GM18498 (cell line): ENCODE measurements at regions not wholly inside any gene's neighbourhood (a gene's known extent, or its start where the extent isn't known, plus 50 kb on each side); places are given as distances from the start of the nearest gene placed in this dataset.
"Not testable (repeated sequence)": the region's sequence is repeated elsewhere in the genome, so short reads cannot be mapped to it uniquely, and the experiment has no call there.

Source experiments
- ATAC-seq: cut with Tn5 transposase; IDR thresholded peaks from one replicate; pipeline ENCODE4 v1.9.1; 2021; ENCODE audit warnings: mild to moderate bottlenecking, moderate library complexity; ENCODE audit not compliant: unreplicated experiment

DNA sequence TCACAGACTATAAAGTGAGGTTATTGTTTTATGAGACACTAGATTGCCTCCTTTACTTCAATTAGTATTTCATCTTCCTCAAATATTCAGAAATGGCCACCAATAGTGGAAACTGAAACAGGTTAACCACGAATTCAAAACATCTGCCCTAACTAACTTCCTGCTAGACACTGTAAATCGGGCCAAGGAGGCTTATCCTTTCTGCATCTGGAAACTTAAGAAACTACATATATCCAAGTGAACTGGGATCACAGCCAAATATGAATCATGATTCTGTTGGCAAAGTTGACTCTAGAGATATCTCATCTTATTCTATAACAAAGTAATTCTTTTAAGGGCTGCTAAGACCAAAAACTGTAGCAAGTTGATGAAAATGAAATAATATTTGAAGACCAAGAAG is 136.6 kb upstream of the ZC3H15 start:
- peak; percentile 80 for ATAC-seq

DNA sequence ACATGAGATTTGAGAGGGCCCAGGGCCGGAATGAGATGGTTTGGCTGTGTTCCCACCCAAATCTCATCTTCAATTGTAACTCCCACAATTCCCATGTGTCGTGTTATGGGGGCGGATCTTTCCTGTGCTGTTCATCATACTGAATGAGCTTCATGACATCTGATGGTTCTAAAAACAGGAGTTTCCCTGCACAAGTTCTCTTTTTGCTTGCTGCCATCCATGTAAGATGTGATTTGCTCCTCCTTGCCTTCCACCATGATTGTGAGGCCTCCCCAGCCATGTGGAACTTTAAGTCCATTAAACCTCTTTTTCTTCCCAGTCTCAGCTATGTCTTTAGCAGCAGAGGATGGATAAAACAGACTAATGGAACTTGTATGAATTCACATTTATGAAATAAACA is 131.9 kb upstream of the ZC3H15 start:
- not testable (repeated sequence) for ATAC-seq

DNA sequence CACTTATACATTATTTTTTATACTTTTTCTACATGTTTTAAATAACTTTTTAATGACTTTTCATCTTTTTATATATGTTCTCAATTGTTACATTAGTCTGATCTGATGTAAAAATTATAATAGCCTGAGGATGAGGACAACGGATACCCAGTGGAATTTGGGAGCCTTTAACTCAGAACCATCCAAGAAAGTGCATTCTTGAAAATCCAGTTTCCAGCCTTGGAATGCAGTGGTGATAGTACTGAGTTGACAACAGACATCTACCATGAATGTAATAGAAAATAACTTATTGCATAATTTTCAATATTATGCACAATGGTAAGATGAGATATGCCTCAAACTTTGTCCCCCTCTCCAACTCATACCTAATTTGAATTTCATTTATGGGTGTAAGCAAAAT is 120.7 kb upstream of the ZC3H15 start:
- ATAC-seq = no peak

DNA sequence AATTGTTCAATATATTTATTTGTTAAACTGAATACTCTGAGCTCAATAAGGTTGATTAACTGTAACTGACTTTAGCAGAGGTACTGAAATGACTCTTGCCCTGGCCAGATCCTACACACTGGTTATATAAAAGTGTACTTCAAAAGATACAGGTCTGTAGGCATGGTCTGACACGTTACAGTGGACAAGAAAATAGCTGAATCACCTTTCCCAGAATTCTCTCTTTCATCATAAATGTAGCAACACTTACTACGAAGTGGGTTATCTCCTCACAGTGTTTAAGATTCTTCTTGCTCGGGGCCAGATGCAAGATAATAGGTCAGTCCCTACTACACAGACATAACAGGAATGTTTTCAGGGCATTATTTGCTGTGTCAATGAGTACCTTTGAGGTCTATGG is 107.0 kb upstream of the ZC3H15 start:
- no peak for ATAC-seq

DNA sequence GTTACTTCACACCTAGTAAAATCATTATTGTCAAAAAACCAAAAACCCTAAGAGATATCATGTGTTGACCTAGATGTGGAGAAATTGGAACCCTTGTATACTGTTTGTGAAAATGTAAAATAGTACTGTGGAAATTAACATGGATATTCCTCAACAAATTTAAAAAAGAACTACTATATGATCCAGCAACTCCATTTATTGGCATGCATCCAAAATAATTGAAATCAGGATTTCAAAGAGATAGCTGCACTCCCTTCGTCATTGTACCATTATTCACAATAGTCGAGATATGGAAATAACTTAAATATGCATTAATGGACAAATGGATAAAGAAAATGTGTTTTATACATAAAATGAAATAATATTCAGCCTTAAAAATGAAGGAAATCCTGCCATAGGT is 105.3 kb upstream of the ZC3H15 start:
- ATAC-seq = no peak

DNA sequence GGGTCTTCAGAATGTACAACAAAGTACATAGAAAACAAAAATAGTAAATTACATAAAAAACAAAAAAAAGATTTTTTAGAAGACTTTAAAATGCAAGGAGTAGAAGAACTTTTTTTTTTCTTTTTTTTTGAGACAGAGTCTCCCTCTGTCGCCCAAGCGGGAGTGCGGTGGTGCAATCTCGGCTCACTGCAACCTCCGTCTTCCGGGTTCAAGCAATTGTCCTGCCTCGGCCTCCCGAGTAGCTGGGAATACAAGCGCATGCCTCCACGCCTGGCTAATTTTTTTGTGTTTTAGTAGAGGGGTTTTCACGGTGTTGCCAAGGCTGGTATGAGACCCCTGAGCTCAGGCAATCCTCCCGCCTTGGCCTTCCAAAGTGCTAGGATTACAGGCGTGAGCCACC is 104.5 kb upstream of the ZC3H15 start:
- no peak for ATAC-seq

DNA sequence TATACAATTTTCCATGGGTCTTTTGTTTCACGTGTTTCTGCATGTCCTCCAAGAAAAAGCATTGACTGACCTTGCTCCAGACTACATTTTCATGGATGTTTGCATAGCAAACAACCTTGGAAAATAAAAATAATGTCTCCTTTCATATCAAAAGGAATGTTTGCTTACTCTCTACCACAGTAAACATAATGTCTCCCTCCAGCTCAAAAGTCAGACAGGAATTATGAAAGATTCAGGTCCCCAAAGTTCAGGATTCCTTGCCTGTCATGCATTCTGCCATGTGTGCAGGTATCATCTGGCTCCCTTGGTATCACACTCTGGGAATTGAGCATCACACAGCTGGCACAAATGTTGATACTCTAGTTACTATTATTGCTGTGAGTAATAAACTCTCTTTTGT is 103.1 kb upstream of the ZC3H15 start:
- no peak for ATAC-seq

DNA sequence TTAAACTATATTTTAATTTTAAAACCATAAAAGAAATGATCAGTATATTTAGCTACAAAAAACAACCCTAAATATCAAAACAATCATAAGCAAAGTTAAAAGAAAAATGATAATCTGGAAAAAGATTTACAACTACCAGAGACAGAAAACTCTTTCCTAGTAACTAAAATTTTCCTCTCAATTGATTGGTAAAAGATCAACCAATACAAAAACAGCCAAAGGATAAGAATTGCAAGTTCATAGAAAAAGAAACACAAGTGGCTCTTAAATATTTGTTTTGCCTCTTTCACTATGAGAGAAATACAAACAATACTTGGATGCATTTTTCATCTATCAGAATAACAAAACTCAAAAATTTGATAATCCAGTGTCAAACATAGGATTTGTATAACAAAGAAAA is 101.8 kb upstream of the ZC3H15 start:
- no peak for ATAC-seq

DNA sequence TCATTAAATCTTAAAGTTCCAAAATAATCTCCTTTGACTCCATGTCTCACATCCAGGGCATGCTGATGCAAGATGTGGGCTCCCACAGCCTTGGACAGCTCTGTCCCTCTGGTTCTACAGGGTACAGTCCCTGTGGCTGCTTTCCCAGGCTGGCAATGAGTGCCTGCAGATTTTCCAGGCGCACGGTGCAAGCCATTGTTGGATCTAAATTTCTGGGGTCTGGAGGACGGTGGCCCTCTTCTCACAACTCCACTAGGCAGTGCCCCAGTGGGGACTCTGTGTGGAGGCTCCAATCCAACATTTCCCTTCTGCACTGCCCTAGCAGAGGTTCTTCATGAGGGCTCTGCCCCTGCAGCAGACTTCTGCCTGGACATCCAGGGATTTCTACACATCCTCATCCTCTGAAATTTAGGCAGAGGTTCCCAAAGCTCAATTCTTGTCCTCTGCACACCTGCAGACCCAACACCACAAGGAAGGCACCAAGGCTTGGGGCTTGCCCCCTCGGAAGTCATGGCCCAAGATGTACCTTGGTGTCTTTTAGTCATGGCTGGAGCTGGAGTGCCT is 100.3 kb upstream of the ZC3H15 start:
- not testable (repeated sequence) for ATAC-seq

DNA sequence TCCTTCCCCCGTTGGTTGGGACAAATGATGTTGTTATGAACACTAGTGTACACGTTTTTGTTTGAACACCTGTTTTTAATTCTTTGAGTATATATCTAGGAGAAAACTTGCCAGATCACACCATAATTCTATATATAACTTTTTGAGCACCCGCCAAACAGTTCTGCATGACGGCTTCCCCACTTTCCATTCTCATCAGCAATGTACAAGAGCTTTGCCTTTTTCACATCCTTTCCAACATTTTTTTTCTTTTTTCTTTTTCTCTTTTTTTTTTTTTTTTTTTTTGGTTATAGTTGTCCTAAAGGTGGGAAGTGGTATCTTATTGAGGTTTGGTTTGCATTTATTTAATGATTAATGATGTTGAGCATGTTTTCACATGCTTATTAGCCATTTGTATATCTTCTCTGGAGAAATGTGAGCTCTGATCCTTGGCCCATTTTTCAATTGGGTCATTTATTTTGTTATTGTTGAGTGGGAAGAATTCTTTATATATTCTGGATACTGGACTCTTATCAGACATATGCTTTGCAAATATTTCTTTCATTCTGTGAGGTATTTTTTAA is 86.9 kb upstream of the ZC3H15 start:
- peak; percentile 53 for ATAC-seq

DNA sequence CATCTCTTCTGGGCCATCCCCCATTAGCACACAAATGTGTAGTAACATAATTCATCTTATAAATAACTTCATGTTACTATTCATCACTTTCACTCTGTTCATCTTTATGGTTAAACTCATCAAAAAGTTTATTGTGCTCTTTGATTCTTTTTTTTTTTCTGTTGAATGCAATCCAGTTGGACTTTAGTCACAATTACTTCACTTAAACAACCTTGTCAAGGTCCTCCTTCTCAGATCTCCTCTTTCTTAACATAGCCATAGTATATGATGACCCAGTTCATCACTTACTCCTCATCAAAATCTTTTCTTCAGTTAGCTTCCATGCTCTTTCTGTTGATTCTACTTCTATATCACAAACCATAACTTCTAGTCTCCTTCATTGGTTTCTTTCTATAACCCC is 80.2 kb upstream of the ZC3H15 start:
- ATAC-seq = no peak

DNA sequence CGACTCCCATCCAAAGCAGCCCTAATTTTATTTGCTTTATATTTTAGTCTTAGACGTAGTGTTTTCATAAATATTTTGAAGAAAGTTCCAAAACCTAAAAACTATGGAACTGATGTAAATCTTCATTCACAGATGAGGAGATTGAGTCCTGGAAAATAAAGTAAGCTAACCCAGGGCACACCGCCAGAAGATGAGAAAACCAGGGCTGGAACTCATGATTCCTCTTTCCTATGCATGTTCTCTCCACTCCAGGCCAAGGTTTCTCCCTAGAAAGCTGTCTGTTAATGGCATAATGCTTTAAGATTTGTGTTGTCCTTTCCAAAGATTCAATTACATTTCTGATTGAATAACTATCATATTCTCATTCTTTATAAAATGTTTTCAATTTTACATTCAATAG is 78.4 kb upstream of the ZC3H15 start:
- no peak for ATAC-seq

DNA sequence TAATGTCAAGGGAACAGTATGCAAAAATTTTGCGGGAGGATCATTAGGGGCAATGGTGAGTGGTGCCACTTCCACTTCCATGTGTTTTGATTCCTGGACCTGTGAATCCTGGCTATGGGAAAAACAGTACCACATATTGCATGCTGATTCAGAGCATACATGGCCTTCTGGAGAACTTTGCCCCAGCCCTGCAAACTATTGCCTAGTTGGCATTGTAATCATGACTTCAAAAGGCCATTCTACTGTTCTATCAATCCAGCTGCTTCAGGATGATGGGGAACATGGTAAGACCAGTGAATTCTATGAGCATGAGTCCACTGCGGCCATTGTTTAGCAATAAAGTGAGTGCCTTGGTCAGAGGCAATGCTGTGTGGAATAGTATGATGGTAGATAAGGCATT is 75.3 kb upstream of the ZC3H15 start:
- ATAC-seq = no peak

DNA sequence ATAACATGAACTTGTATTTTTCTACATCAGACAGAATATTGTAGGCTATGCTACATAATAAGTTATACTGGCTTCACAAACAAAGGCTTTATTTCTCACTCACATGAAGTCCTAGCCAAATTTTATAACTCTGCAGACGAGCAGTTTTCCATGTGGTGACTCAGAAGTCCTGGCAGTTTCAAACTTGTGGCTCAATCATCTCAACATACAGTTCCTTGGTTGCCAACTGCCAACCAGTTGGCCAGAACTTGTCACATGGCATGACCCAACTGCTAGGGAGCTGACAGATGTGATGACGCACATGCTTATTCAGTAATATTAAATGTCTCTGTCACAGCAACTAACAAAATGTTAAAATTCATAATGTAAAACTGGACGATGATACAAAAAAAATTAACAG is 63.8 kb upstream of the ZC3H15 start:
- no peak for ATAC-seq

DNA sequence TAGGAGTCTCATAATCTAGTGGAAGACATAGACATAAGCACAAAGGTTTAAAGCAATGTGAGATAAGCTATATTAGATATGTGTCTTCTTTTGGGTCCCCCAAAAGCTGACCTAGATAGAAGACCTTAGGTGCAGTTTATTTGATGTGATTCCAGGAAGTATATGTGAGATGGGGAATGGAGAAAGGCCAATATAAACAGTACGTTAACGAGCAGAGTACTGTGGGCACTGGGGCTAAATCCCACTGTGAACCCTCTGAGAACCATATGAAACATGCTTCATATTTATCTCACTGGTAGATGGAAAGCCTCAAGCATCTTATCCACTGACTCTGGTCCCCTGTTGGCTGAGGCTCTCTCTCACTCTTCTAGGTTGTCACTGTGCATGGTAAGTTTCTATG is 62.6 kb upstream of the ZC3H15 start:
- ATAC-seq = no peak

DNA sequence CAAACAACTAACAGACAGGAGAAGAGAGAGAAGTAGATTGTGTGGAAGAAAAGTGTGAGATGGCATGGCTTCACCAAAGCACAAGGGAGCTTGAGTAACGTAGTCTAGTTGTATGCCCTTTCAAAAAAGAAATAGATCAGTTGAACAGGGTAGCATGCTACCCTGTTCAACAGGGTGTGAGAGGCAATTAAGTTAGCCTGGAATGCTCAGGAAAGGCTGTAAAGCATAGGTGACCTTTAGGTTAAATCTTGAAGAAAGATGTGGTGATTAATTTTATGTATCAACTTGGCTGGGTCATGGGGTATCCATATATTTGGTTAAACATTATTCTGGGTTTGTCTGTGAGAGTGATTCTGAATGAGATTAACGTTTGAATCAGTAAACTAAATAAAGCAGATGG is 61.8 kb upstream of the ZC3H15 start:
- ATAC-seq = no peak

DNA sequence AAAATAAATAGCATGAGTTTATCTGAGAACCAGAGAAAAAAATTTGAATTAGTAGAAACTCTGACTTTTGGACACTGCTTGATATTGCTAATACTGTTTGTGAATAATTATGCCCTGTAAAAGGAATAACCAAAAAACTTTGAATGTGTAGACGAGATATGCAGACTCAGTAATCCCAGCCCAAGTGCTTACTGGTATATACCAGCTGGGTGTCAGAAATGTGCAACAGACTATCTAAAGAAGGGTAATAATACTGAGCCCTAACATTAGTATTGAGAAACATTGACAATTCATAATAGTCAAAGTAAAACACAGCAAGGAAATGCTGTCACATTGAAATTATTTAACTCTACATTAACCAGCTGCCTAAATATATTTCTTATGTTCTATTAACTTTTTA is 60.5 kb upstream of the ZC3H15 start:
- no peak for ATAC-seq

DNA sequence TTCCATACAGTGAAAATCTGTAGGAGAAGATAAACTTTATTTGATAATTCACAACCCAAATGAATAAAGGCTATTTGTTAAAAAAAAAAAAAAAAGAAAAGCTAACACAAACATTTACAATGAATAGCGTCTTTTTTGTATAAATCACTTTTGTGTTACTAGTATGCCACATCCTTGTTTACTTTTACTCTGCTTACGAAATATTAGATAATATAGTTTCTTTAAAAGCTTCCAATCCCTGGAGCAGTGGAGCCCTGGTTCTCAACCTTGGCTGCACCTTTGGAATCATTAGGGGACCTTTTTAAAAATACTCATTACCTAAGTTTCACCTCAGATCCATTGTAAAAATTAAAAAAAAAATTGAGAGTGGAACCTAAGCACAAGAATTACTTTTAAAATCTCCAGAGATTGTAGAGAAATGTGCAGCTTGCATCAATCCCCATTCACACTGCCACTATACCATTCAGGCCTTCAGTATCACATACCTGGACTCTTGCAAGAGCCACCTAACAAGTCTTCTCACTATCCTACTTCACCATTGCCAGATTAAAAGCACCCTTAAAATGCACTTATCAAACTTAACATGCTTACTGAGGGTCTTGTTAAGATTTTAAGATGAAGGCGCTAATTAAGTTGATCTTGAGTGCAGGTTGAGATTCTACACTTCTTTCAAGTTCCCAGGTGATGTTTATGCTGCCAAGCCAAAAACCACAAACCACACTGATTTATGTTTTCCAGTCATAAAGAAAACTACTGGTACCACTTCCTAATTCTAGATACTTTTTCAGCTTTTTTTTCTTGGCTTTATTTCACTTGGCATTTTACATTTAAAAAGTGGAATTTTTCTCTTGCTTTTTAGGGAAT is 59.7 kb upstream of the ZC3H15 start:
- peak; percentile 88 for ATAC-seq

DNA sequence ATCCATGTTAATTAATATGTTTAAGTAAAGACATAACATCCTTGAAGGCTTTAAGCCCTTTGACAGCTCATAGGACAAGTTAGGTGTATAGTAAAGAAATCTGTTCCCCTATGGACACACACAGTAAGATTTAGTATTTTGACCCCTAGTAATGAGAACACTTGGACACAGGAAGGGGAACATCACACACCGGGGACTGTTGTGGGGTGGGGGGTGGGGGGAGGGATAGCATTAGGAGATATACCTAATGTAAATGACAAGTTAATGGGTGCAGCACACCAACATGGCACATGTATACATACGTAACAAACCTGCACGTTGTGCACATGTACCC is 59.1 kb upstream of the ZC3H15 start:
- peak; percentile 45 for ATAC-seq

DNA sequence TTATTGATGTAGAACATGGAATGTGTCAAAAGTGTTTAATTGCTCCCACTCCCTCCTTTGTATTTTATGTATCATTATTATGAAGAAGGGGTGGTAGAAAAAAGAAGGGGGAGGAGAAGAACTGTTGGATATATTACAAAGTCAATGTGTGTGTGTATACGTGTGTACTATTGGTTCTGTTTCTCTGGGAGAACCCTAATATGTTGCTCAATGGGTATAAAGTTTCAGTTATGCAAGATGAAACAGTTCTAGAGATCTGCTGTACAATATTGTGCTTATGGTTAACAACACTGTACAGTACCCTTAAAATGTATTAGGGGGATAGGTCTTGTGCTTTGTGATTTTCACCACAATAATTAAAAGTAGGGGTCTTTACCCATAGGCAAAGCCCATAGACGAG is 58.1 kb upstream of the ZC3H15 start:
- ATAC-seq = no peak

DNA sequence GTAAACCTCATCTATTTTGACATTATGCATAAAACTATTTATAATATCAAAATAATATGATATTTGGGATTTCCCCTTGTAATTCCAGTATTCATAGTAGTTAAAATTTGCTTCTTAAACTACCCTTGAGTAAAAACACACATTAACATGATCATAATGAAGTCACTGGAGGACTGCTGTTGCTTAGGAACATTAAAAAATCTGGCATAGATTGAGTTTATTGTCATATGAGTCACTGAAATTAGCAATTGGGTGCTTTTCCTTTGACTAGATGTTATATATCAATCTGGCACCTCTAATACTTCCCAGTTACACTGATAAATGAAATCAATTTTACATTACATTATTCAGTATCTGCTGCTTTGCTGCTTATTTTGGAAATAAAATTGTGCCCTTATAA is 57.0 kb upstream of the ZC3H15 start:
- no peak for ATAC-seq

DNA sequence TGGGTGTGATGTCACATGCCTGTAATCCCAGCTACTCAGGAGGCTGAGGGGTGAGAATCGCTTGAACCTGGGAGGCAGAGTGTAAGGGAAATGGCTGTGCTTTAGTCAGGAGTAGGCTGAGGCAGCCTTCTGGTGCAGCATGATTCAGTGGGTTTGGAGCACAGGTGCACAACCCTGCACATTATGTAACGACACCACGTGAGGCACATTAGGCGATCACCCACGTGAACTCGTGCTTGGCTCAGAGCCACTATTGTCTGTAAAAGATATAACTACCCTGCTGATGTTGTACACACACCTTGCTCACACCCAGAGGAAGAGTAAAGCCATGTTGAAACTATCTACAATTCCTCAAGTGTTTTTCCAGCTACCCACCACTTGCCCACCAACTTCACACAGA is 54.8 kb upstream of the ZC3H15 start:
- no peak for ATAC-seq

DNA sequence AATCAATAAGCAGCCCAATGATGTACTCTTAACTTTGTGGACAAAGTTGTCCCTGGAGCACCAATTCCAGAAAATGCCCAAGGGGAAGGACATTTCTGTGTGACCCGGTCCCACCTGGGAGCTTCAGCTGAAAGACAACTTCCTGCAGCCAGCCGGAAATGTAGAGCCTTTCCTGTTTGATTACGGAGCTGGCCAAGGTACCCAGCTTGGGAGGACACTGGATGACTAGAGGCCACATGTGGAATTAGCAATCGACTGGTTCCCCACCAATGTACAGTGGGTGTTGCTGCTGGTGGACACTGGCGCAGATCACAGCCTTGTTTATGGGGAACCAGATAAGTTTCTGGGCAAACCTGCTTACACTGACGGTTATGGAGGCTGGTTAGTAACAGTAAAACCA is 53.0 kb upstream of the ZC3H15 start:
- ATAC-seq = no peak
